ENCODE measurements at regions not wholly inside any gene's neighbourhood (a gene's known extent, or its start where the extent isn't known, plus 50 kb on each side); places are given as distances from the start of the nearest gene placed in this dataset.

- H2AFZ ChIP-seq (ENCODE audit: low read depth, low read length): no peak overlapping the region
- TF ChIP-seq RAD21 (conservative IDR thresholded peaks at IDR 0.05) (no peak), SMC3 (conservative IDR thresholded peaks at IDR 0.05; ENCODE audit: poor library complexity) (no peak), TAF1 (IDR thresholded peaks at IDR 0.05; ENCODE audit: low read depth) (no peak), POLR2AphosphoS5 (IDR thresholded peaks at IDR 0.05) (no peak), EP300 (conservative IDR thresholded peaks at IDR 0.05; ENCODE audit: poor library complexity, severe bottlenecking) (no peak)
- H3K4me2 ChIP-seq (ENCODE audit: low read length): no peak overlapping the region
- H3K27ac ChIP-seq (ENCODE audit: low read length): no peak overlapping the region
- no peaks in the 10 kb centered on the region for H4K20me1 ChIP-seq (ENCODE audit: insufficient read depth)
- H3K36me3 ChIP-seq (ENCODE audit: insufficient read depth, low read length): no peaks in the 10 kb centered on the region
- no peaks in the 10 kb centered on the region for H3K27me3 ChIP-seq (ENCODE audit: insufficient read depth, low read depth, low read length)
- H3K4me3 ChIP-seq (ENCODE audit: low read length): no peak overlapping the region
- H3K9ac ChIP-seq (ENCODE audit: low read length): no peak overlapping the region
- H3K9me2 ChIP-seq (ENCODE audit: insufficient read depth, low read length): no peaks in the 10 kb centered on the region
- H3K79me2 ChIP-seq (replicated peaks; ENCODE audit: insufficient read depth, low read length): no peaks in the 10 kb centered on the region
- H3K9me3 ChIP-seq (ENCODE audit: low read length): no peaks in the 10 kb centered on the region
- no peaks in the 10 kb centered on the region for H3F3A ChIP-seq (ENCODE audit: insufficient read depth, low read length, poor library complexity, severe bottlenecking)
Measured at GRCh38 chr1:29631361-29631760, 395.0 kb downstream of the PTPRU start.

GRCh38 chr1:29630756-29631155 is 394.4 kb downstream of the PTPRU start:
- Histone ChIP-seq H3K36me3 (ENCODE audit: insufficient read depth, low read length) (no peaks in the 10 kb centered on the region), H3K4me3 (ENCODE audit: low read length) (no peak overlapping the region), H3K9ac (ENCODE audit: low read length) (no peak overlapping the region), H3K9me2 (ENCODE audit: insufficient read depth, low read length) (no peaks in the 10 kb centered on the region), H4K20me1 (ENCODE audit: insufficient read depth) (no peaks in the 10 kb centered on the region), H3K79me2 (replicated peaks; ENCODE audit: insufficient read depth, low read length) (no peaks in the 10 kb centered on the region), H3K27me3 (ENCODE audit: insufficient read depth, low read depth, low read length) (no peaks in the 10 kb centered on the region), H3K9me3 (ENCODE audit: low read length) (no peaks in the 10 kb centered on the region), H2AFZ (ENCODE audit: low read depth, low read length) (no peak overlapping the region), H3F3A (ENCODE audit: insufficient read depth, low read length, poor library complexity, severe bottlenecking) (no peaks in the 10 kb centered on the region), H3K4me2 (ENCODE audit: low read length) (no peak overlapping the region), H3K27ac (ENCODE audit: low read length) (no peak overlapping the region)
- no peak for TF ChIP-seq SMC3 (conservative IDR thresholded peaks at IDR 0.05; ENCODE audit: poor library complexity)
- TF ChIP-seq CTCF (IDR thresholded peaks at IDR 0.05; ENCODE audit: poor library complexity, severe bottlenecking): no peak
- no peak for TF ChIP-seq EP300 (conservative IDR thresholded peaks at IDR 0.05; ENCODE audit: poor library complexity, severe bottlenecking)
- TF ChIP-seq EZH2 (IDR thresholded peaks at IDR 0.05; ENCODE audit: borderline replicate concordance, insufficient read depth, low read length, poor library complexity, severe bottlenecking): no peak
- no peak for TF ChIP-seq REST (IDR thresholded peaks at IDR 0.05; ENCODE audit: borderline replicate concordance)
- TF ChIP-seq TAF1 (IDR thresholded peaks at IDR 0.05; ENCODE audit: low read depth): no peak
- TF ChIP-seq MXI1 (conservative IDR thresholded peaks at IDR 0.05; ENCODE audit: poor library complexity, severe bottlenecking): no peak
- no peak for TF ChIP-seq POLR2AphosphoS5 (IDR thresholded peaks at IDR 0.05)
- no peak for TF ChIP-seq RAD21 (conservative IDR thresholded peaks at IDR 0.05)

Data from neural cell (in vitro differentiated cells).